ENCODE measurements at regions not wholly inside any gene's neighbourhood (a gene's known extent, or its start where the extent isn't known, plus 50 kb on each side); places are given as distances from the start of the nearest gene placed in this dataset.
"Not testable (repeated sequence)": the region's sequence is repeated elsewhere in the genome, so short reads cannot be mapped to it uniquely, and the experiment has no call there.

DNA sequence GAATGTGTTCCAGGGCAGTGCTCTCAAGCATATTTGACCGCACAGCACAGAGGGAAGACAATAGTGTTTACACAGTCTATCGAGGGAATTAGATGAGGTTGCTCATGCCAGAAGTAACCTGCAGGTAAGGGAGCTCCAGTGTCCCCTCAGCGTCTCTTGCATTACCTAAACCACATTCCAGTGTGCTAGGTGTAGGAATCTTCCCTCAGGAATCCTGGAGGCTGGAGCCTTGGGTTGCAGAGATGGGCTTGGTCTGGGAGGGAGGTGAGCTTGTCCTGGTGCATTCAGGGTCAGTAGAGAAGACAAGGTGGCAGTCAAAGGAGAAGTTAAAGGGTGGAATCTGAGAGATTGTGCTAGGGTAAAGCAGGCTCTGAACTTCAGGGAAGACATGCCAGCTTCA lies 56.3 kb downstream of the SOX14 start:
- no peaks in the 10 kb centered on the region for H3K36me3 Mint-ChIP-seq
- H3K27ac Mint-ChIP-seq: no peak overlapping the region
- no peaks in the 10 kb centered on the region for H3K9me3 Mint-ChIP-seq
- no peak for DNase-seq (ENCODE audit: low spot score in 2 of 2)
- no peak for ATAC-seq

DNA sequence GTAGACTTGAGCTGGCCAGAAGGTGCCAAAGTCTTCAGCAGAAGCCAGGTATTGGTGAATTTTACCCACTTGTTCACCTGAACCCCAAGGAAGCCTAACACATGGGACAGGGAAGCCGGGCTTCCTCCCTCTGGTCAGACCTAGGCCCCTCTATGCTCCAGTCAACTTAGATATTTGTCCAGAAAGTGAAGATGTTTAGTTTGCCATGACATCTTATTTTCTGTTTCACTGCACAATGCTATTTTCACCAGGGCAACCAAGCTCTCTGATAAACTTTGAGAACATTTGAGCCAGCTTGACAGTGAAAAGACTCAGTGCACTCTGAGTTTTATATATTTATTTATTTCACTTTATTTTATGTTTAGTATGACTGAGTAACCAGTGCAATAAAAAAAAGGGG lies 71.0 kb downstream of the SOX14 start:
- Mint-ChIP-seq H3K9me3 (peaks cover 3 to 9% of the 10 kb centered on the region in 2 donors), H3K27ac (no peak overlapping the region), H3K36me3 (no peaks in the 10 kb centered on the region)
- DNase-seq (ENCODE audit: low spot score in 2 of 2) (no peak), ATAC-seq (no peak)

GRCh38 chr3:137845194-137845593 lies 81.1 kb downstream of the SOX14 start:
- DNase-seq (ENCODE audit: low spot score in 2 of 2) (no peak), ATAC-seq (no peak)
- no peaks in the 10 kb centered on the region for H3K9me3 Mint-ChIP-seq
- no peaks in the 10 kb centered on the region for H3K36me3 Mint-ChIP-seq
- H3K27ac Mint-ChIP-seq: no peak overlapping the region

DNA sequence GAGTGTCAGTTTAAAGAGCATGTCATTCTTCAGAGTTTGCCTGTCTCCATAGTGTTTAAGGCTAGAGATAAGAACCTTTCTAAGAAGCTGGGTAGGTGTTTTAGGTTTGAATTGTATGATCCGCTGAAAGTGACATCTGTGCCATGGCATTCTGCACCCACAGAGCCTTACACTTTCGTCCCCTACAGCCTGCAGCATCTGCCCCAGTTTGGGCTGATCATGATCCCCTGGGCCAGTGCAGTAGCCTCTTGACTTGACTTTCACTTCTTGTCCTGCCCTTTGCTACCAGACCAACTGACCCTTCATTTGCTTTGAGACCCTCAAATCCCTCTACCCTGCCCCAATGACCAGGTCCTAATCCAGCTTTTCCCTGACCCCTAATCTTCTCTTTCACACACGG lies 81.6 kb downstream of the SOX14 start:
- ATAC-seq (no peak), DNase-seq (ENCODE audit: low spot score in 2 of 2) (no peak)
- Mint-ChIP-seq H3K9me3 (no peaks in the 10 kb centered on the region), H3K36me3 (no peaks in the 10 kb centered on the region), H3K27ac (no peak overlapping the region)

- no peak for ATAC-seq
- H3K36me3 Mint-ChIP-seq: no peaks in the 10 kb centered on the region
Measured at GRCh38 chr3:137852391-137852830, 88.3 kb downstream of the SOX14 start.

GRCh38 chr3:137854533-137855261 lies 90.6 kb downstream of the SOX14 start:
- no peaks in the 10 kb centered on the region for H3K36me3 Mint-ChIP-seq
- no peaks in the 10 kb centered on the region for H3K9me3 Mint-ChIP-seq
- ATAC-seq (no peak), DNase-seq (ENCODE audit: low spot score in 2 of 2) (no peak)
- H3K27ac Mint-ChIP-seq: no peak overlapping the region

More at GRCh38 chr3:137852391-137852830, 88.3 kb downstream of the SOX14 start:
- Mint-ChIP-seq H3K9me3 (no peaks in the 10 kb centered on the region), H3K27ac (no peak overlapping the region)
- no peak for DNase-seq (ENCODE audit: low spot score in 2 of 2)

DNA sequence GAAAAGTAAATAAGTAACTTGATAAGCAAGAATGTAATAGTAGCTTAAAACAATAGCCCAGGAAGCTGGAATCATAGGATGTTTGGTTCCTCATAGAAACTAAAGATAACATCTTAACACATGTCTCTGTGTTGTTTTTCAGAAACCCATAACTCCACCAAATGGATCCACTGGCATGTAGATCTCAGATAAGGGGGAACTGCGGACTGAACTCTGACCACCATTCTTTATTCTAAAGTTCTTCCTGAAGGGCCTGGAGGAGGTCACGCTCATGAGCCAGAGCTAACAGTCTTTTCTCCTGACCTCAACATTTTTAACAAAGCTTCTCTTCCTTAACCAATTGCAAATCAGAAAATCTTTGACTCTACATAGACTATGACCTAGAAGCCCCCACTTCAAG lies 101.9 kb downstream of the SOX14 start:
- Mint-ChIP-seq H3K9me3 (peaks cover 7 to 27% of the 10 kb centered on the region in 2 donors), H3K27ac (no peak overlapping the region), H3K36me3 (peaks cover 0 to 15% of the 10 kb centered on the region in 2 donors)
- DNase-seq (ENCODE audit: low spot score in 2 of 2) (no peak), ATAC-seq (no peak)

- ATAC-seq (no peak), DNase-seq (ENCODE audit: low spot score in 2 of 2) (no peak)
- Mint-ChIP-seq H3K36me3 (peaks cover 0 to 25% of the 10 kb centered on the region in 2 donors), H3K9me3 (peaks cover 15 to 36% of the 10 kb centered on the region in 2 donors), H3K27ac (no peak overlapping the region)
Measured at GRCh38 chr3:137866933-137867332, 102.8 kb downstream of the SOX14 start.

DNA sequence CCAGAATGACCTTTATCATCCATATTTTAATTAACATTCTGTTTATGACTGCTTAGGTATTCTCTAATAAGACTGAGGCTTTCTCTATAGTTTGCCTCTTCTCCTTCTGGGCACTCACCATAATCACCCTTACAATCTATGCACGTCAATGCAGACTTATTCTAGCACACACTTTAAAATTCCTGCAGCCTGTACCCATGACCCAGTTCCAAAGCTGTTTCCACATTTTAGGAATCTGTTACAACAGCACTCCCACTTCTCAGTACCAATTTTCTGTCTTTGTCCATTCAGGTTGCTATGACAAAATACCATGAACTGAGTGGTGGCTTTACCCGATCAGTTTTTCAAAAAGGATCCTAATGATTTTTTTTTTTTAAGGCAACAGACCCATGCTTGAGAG lies 103.5 kb downstream of the SOX14 start:
- no peak for ATAC-seq
- Mint-ChIP-seq H3K9me3 (peaks cover 15 to 40% of the 10 kb centered on the region in 2 donors), H3K36me3 (peaks cover 0 to 30% of the 10 kb centered on the region in 2 donors), H3K27ac (no peak overlapping the region)
- no peak for DNase-seq (ENCODE audit: low spot score in 2 of 2)

GRCh38 chr3:137869022-137869421 lies 104.9 kb downstream of the SOX14 start:
- ATAC-seq (no peak), DNase-seq (ENCODE audit: low spot score in 2 of 2) (no peak)
- H3K9me3 Mint-ChIP-seq: peaks cover 15 to 39% of the 10 kb centered on the region in 2 donors
- peaks cover 0 to 30% of the 10 kb centered on the region in 2 donors for H3K36me3 Mint-ChIP-seq
- H3K27ac Mint-ChIP-seq: no peak overlapping the region

GRCh38 chr3:137872589-137872988 lies 108.5 kb downstream of the SOX14 start:
- H3K9me3 Mint-ChIP-seq: peaks cover 23 to 42% of the 10 kb centered on the region in 2 donors
- H3K27ac Mint-ChIP-seq; ATAC-seq; DNase-seq (ENCODE audit: low spot score in 2 of 2): not testable (repeated sequence)
- peaks cover 0 to 27% of the 10 kb centered on the region in 2 donors for H3K36me3 Mint-ChIP-seq

DNA sequence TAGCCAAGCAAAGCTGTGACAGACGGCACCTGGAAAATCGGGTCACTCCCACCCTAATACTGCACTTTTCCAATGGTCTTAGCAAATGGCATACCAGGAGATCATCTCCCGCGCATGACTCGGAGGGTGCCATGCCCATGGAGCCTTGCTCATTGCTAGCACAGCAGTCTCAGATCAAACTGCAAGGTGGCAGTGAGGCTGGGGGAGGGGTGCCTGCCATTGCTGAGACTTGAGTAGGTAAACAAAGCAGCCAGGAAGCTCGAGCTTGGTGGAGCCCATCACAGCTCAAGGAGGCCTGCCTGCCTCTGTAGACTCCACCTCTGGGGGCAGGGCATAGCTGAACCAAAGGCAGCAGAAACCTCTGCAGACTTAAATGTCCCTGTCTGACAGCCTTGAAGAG lies 113.1 kb upstream of the CLDN18 start:
- DNase-seq (ENCODE audit: low spot score in 2 of 2): not testable (repeated sequence)

DNA sequence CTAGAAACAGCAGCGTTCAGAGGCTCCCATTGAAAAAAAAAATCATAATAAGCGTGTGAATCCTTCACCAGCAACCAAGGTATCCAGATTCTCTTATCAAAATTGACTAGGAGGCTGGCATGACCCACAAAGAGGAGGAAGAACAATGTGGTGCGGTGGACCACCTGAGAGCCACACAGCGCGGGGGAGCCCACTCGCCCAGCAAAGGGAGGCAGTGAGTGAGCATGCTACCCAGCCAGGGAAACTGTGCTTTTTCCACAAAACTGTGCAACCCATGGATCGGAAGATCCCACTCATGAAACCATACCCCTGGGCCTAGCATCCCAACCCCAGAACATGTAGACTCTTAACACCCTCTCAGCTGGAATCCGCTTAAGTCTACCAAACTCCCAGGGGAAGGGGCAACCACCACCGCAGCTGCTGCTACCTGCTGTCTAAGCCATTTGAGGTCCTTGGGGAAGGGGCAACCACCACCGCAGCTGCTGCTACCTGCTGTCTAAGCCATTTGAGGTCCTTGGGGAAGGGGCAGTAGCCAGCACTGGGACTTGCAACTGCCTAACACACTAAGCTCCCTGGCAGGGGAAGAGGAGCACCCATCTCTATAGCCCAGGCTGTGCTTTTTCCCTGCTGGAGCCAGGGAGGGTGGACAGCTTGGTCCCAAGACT lies 102.8 kb upstream of the CLDN18 start:
- Mint-ChIP-seq H3K9me3 (peaks cover 12 to 13% of the 10 kb centered on the region in 2 donors), H3K27ac (no peak overlapping the region), H3K36me3 (peaks cover 0 to 9% of the 10 kb centered on the region in 2 donors)
- ATAC-seq: no peak
- no peak for DNase-seq (ENCODE audit: low spot score in 2 of 2)

More for the DNA sequence above, 113.1 kb upstream of the CLDN18 start:
- not testable (repeated sequence) for H3K27ac Mint-ChIP-seq, H3K36me3 Mint-ChIP-seq, ATAC-seq, H3K9me3 Mint-ChIP-seq

GRCh38 chr3:137924628-137925027 lies 85.3 kb upstream of the CLDN18 start:
- ATAC-seq (no peak), DNase-seq (ENCODE audit: low spot score in 2 of 2) (no peak)
- H3K27ac Mint-ChIP-seq: no peak overlapping the region
- H3K36me3 Mint-ChIP-seq: no peaks in the 10 kb centered on the region
- peaks cover 0 to 5% of the 10 kb centered on the region in 2 donors for H3K9me3 Mint-ChIP-seq

- no peak overlapping the region for H3K27ac Mint-ChIP-seq
- ATAC-seq (no peak), DNase-seq (ENCODE audit: low spot score in 2 of 2) (no peak)
- H3K36me3 Mint-ChIP-seq: no peaks in the 10 kb centered on the region
- H3K9me3 Mint-ChIP-seq: peaks cover 0 to 5% of the 10 kb centered on the region in 2 donors
Measured at GRCh38 chr3:137925080-137925479, 84.9 kb upstream of the CLDN18 start.

DNA sequence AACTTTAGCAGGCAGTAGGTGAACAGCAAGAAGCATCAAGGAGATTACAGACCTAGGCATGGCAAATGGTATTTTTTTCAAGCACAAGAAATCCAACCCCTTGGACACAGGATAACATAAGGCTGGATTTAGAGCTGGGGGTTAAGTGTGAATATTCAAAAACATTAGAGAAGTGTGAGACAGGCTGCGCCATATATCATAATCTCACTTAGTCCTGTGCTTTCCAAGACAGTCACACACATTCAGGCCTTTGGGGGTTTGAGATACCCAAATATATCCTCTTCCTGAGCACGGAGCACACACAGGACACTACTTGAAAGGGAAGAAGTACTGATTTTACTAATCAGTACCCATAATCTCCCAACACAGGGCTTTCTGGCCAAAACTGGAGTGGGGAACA lies 83.0 kb upstream of the CLDN18 start:
- Mint-ChIP-seq H3K36me3 (no peaks in the 10 kb centered on the region), H3K27ac (no peak overlapping the region), H3K9me3 (peaks cover 0 to 5% of the 10 kb centered on the region in 2 donors)
- DNase-seq (ENCODE audit: low spot score in 2 of 2): no peak
- no peak for ATAC-seq

DNA sequence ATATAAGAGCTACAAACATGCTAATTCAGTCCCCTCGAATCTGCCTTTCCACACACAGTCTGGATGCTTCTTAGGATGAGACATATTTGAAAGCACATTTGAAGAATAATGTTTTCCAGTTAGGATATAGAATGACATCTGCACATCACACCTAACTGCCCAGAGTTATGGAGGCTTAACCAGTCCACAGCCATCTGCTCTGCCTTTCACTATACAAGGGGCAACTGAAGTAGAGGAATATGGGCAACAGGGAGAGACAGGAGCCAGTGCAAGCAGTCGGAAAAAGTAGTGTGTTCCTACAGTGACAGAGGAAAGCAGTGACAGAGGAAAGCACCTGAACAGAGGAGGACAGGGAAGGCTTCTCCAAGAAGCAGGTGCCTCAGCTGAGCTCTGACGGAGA lies 79.0 kb upstream of the CLDN18 start:
- no peak overlapping the region for H3K27ac Mint-ChIP-seq
- ATAC-seq (no peak), DNase-seq (ENCODE audit: low spot score in 2 of 2) (no peak)
- no peaks in the 10 kb centered on the region for H3K36me3 Mint-ChIP-seq
- peaks cover 0 to 5% of the 10 kb centered on the region in 2 donors for H3K9me3 Mint-ChIP-seq

- ATAC-seq (no peak), DNase-seq (ENCODE audit: low spot score in 2 of 2) (no peak)
- H3K36me3 Mint-ChIP-seq: no peaks in the 10 kb centered on the region
- H3K9me3 Mint-ChIP-seq: no peaks in the 10 kb centered on the region
- H3K27ac Mint-ChIP-seq: no peak overlapping the region
Measured at GRCh38 chr3:137938876-137939275, 71.1 kb upstream of the CLDN18 start.
